ENCODE measurements at regions not wholly inside any gene's neighbourhood (a gene's known extent, or its start where the extent isn't known, plus 50 kb on each side); places are given as distances from the start of the nearest gene placed in this dataset.

DNA sequence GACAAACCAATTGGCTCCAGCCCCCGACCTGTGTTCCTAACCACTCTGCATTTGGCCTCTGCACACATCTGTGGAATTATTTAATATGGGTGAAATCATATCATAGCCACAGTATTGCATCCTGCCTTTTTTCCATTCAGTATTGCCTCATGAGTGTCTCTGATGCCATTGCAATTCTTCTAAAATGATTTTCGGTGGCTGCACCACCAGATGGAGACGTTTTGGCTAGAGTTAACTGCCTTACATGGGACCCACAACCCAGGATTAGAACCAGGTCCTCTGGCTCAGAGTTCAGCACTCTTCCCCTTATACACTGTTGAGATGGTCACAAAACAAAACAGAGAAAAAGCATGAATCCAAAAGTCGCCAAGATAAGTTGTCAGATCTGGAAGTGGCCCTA lies 180.8 kb downstream of the EMX2 start:
- TF ChIP-seq, protein P1, sequence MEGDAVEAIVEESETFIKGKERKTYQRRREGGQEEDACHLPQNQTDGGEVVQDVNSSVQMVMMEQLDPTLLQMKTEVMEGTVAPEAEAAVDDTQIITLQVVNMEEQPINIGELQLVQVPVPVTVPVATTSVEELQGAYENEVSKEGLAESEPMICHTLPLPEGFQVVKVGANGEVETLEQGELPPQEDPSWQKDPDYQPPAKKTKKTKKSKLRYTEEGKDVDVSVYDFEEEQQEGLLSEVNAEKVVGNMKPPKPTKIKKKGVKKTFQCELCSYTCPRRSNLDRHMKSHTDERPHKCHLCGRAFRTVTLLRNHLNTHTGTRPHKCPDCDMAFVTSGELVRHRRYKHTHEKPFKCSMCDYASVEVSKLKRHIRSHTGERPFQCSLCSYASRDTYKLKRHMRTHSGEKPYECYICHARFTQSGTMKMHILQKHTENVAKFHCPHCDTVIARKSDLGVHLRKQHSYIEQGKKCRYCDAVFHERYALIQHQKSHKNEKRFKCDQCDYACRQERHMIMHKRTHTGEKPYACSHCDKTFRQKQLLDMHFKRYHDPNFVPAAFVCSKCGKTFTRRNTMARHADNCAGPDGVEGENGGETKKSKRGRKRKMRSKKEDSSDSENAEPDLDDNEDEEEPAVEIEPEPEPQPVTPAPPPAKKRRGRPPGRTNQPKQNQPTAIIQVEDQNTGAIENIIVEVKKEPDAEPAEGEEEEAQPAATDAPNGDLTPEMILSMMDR (IDR thresholded peaks at IDR 0.05), result no peak
- TF ChIP-seq POLR2A (IDR thresholded peaks at IDR 0.05), result no peak

Measured in esophagus squamous epithelium (tissue), 4 donors.